GM21423 (cell line): ENCODE measurements at regions not wholly inside any gene's neighbourhood (a gene's known extent, or its start where the extent isn't known, plus 50 kb on each side); places are given as distances from the start of the nearest gene placed in this dataset.

Experiments
- ATAC-seq: cut with Tn5 transposase; IDR thresholded peaks from one replicate; pipeline ENCODE4 v1.9.1; 2021; ENCODE audit warnings: mild to moderate bottlenecking, moderate library complexity; ENCODE audit not compliant: unreplicated experiment

- ATAC-seq: no peak
Observed at GRCh38 chr1:182196897-182197870, 135.7 kb upstream of the ZNF648 start.

GRCh38 chr1:182195733-182196132 lies 134.2 kb upstream of the ZNF648 start:
- ATAC-seq: no peak

GRCh38 chr1:182193908-182194550 lies 132.5 kb upstream of the ZNF648 start:
- ATAC-seq: no peak

- ATAC-seq: no peak
Observed at GRCh38 chr1:182192966-182193365, 131.5 kb upstream of the ZNF648 start.

GRCh38 chr1:182192215-182192614 lies 130.7 kb upstream of the ZNF648 start:
- ATAC-seq: no peak

GRCh38 chr1:182191381-182192115 lies 130.0 kb upstream of the ZNF648 start:
- no peak for ATAC-seq

- ATAC-seq: no peak
Observed at GRCh38 chr1:182189535-182190066, 128.1 kb upstream of the ZNF648 start.

- no peak for ATAC-seq
Observed at GRCh38 chr1:182186757-182187146, 125.2 kb upstream of the ZNF648 start.

GRCh38 chr1:182185842-182186756 lies 124.6 kb upstream of the ZNF648 start:
- no peak for ATAC-seq

GRCh38 chr1:182185136-182185535 lies 123.6 kb upstream of the ZNF648 start:
- ATAC-seq: no peak

GRCh38 chr1:182183606-182184005 lies 122.1 kb upstream of the ZNF648 start:
- ATAC-seq: no peak

- ATAC-seq: no peak
Observed at GRCh38 chr1:182182311-182182710, 120.8 kb upstream of the ZNF648 start.

- no peak for ATAC-seq
Observed at GRCh38 chr1:182181167-182181572, 119.7 kb upstream of the ZNF648 start.

GRCh38 chr1:182175361-182175931 lies 113.9 kb upstream of the ZNF648 start:
- ATAC-seq: no peak

GRCh38 chr1:182174513-182174855 lies 113.0 kb upstream of the ZNF648 start:
- ATAC-seq: no peak

- no peak for ATAC-seq
Observed at GRCh38 chr1:182173808-182174512, 112.4 kb upstream of the ZNF648 start.

- ATAC-seq: no peak
Observed at GRCh38 chr1:182172699-182173098, 111.2 kb upstream of the ZNF648 start.

GRCh38 chr1:182170891-182171461 lies 109.5 kb upstream of the ZNF648 start:
- no peak for ATAC-seq

GRCh38 chr1:182169203-182169602 lies 107.7 kb upstream of the ZNF648 start:
- no peak for ATAC-seq
